ACC112 (cell line): ENCODE measurements at regions not wholly inside any gene's neighbourhood (a gene's known extent, or its start where the extent isn't known, plus 50 kb on each side); places are given as distances from the start of the nearest gene placed in this dataset.

ENCODE experiments used
- H2AFZ ChIP-seq: fragments of 200-600 bp; sonication (generic); one replicate; pipeline ENCODE4 v1.6.0; 2017; ENCODE audit warnings: antibody characterized with exemption, low read length; ENCODE audit not compliant: unreplicated experiment
- H3K27ac ChIP-seq: fragments of 200-600 bp; sonication (generic); 2 replicates; pipeline ENCODE4 v1.5.1; 2014; ENCODE audit warnings: low read depth, mild to moderate bottlenecking, antibody characterized with exemption, low read length, moderate library complexity
- H3K27me3 ChIP-seq: fragments of 200-600 bp; sonication (generic); 2 replicates; pipeline ENCODE4 v1.6.1; 2014; ENCODE audit warnings: mild to moderate bottlenecking, antibody characterized with exemption, low read length, moderate library complexity, mixed read lengths; ENCODE audit not compliant: insufficient read depth
- H3K36me3 ChIP-seq: fragments of 200-600 bp; sonication (generic); 2 replicates; pipeline ENCODE4 v1.6.1; 2016; ENCODE audit warnings: mild to moderate bottlenecking, antibody characterized with exemption, low read length, moderate library complexity, mixed read lengths; ENCODE audit not compliant: insufficient read depth
- H3K4me1 ChIP-seq: fragments of 200-600 bp; sonication (generic); one replicate; pipeline ENCODE4 v1.6.1; 2016; ENCODE audit warnings: low read length, mixed read lengths; ENCODE audit not compliant: insufficient read depth, unreplicated experiment, control insufficient read depth
- H3K4me3 ChIP-seq: fragments of 200-600 bp; sonication (generic); 2 replicates; pipeline ENCODE4 v1.5.1; 2014; ENCODE audit warnings: mild to moderate bottlenecking, low read depth, low read length
- H3K79me2 ChIP-seq: fragments of 200-600 bp; sonication (generic); one replicate; pipeline ENCODE4 v1.6.0; 2016; ENCODE audit warnings: low read length; ENCODE audit not compliant: control insufficient read depth, unreplicated experiment, insufficient read depth

GRCh38 chr6:118394106-118394505 lies 154.0 kb upstream of the PLN start:
- Histone ChIP-seq H2AFZ (no peak overlapping the region), H3K27ac (no peak overlapping the region), H3K79me2 (no peaks in the 10 kb centered on the region), H3K4me1 (peaks cover 2% of the 10 kb centered on the region), H3K36me3 (no peaks in the 10 kb centered on the region), H3K4me3 (no peak overlapping the region), H3K27me3 (no peaks in the 10 kb centered on the region)

GRCh38 chr6:118396969-118397368 lies 151.1 kb upstream of the PLN start:
- no peaks in the 10 kb centered on the region for H3K36me3 ChIP-seq
- no peaks in the 10 kb centered on the region for H3K79me2 ChIP-seq
- H3K27ac ChIP-seq, result no peak overlapping the region
- H3K4me3 ChIP-seq, result no peak overlapping the region
- peaks cover 4% of the 10 kb centered on the region; the same call in 1 of the 2 replicates for H3K27me3 ChIP-seq
- H2AFZ ChIP-seq, result no peak overlapping the region
- no peaks in the 10 kb centered on the region for H3K4me1 ChIP-seq

GRCh38 chr6:118397671-118398465 lies 150.2 kb upstream of the PLN start:
- Histone ChIP-seq H3K27me3 (peaks cover 4% of the 10 kb centered on the region; the same call in 1 of the 2 replicates), H3K36me3 (no peaks in the 10 kb centered on the region), H3K4me3 (no peak overlapping the region), H3K4me1 (no peaks in the 10 kb centered on the region), H3K27ac (no peak overlapping the region), H2AFZ (no peak overlapping the region), H3K79me2 (no peaks in the 10 kb centered on the region)

- H3K79me2 ChIP-seq, result no peaks in the 10 kb centered on the region
- no peak overlapping the region for H2AFZ ChIP-seq
- no peak overlapping the region for H3K27ac ChIP-seq
- no peaks in the 10 kb centered on the region for H3K36me3 ChIP-seq
- peaks cover 4% of the 10 kb centered on the region; the same call in 1 of the 2 replicates for H3K27me3 ChIP-seq
- no peak overlapping the region for H3K4me3 ChIP-seq
- no peaks in the 10 kb centered on the region for H3K4me1 ChIP-seq
These were observed 148.0 kb upstream of the PLN start for GRCh38 chr6:118400098-118400497.

GRCh38 chr6:118400582-118400981 lies 147.5 kb upstream of the PLN start:
- peaks cover 4% of the 10 kb centered on the region; the same call in 1 of the 2 replicates for H3K27me3 ChIP-seq
- H3K4me3 ChIP-seq, result no peak overlapping the region
- H3K27ac ChIP-seq, result no peak overlapping the region
- H3K4me1 ChIP-seq, result no peaks in the 10 kb centered on the region
- H2AFZ ChIP-seq, result no peak overlapping the region
- H3K36me3 ChIP-seq, result no peaks in the 10 kb centered on the region
- H3K79me2 ChIP-seq, result no peaks in the 10 kb centered on the region

GRCh38 chr6:118401325-118401975 lies 146.6 kb upstream of the PLN start:
- H3K27me3 ChIP-seq, result peaks cover 4% of the 10 kb centered on the region; the same call in 1 of the 2 replicates
- no peak overlapping the region for H3K4me3 ChIP-seq
- H3K79me2 ChIP-seq, result no peaks in the 10 kb centered on the region
- H2AFZ ChIP-seq, result no peak overlapping the region
- no peak overlapping the region for H3K27ac ChIP-seq
- H3K4me1 ChIP-seq, result no peaks in the 10 kb centered on the region
- no peaks in the 10 kb centered on the region for H3K36me3 ChIP-seq

- no peak overlapping the region for H3K27ac ChIP-seq
- no peak overlapping the region for H3K4me3 ChIP-seq
- no peaks in the 10 kb centered on the region for H3K79me2 ChIP-seq
- H3K27me3 ChIP-seq, result peaks cover 4% of the 10 kb centered on the region; the same call in 1 of the 2 replicates
- H3K4me1 ChIP-seq, result no peaks in the 10 kb centered on the region
- no peaks in the 10 kb centered on the region for H3K36me3 ChIP-seq
- H2AFZ ChIP-seq, result no peak overlapping the region
These were observed 145.1 kb upstream of the PLN start for GRCh38 chr6:118403036-118403435.

- H3K4me1 ChIP-seq, result no peaks in the 10 kb centered on the region
- H3K27me3 ChIP-seq, result 0 out of 2 replicates have a peak, but pooled peaks cover 4% of the 10 kb centered on the region
These were observed 139.2 kb upstream of the PLN start for GRCh38 chr6:118408863-118409262.

GRCh38 chr6:118410001-118410400 lies 138.1 kb upstream of the PLN start:
- Histone ChIP-seq H3K36me3 (no peaks in the 10 kb centered on the region), H3K4me1 (no peaks in the 10 kb centered on the region), H3K4me3 (no peak overlapping the region)

More at GRCh38 chr6:118408863-118409262, 139.2 kb upstream of the PLN start:
- Histone ChIP-seq H2AFZ (no peak overlapping the region), H3K27ac (no peak overlapping the region), H3K36me3 (no peaks in the 10 kb centered on the region), H3K4me3 (no peak overlapping the region), H3K79me2 (no peaks in the 10 kb centered on the region)

More at GRCh38 chr6:118410001-118410400, 138.1 kb upstream of the PLN start:
- H3K27me3 ChIP-seq, result 0 out of 2 replicates have a peak, but pooled peaks cover 4% of the 10 kb centered on the region
- H2AFZ ChIP-seq, result no peak overlapping the region
- H3K79me2 ChIP-seq, result no peaks in the 10 kb centered on the region
- H3K27ac ChIP-seq, result no peak overlapping the region
